Neural progenitor cell (in vitro differentiated cells): ENCODE measurements at regions not wholly inside any gene's neighbourhood (a gene's known extent, or its start where the extent isn't known, plus 50 kb on each side); places are given as distances from the start of the nearest gene placed in this dataset.

Experiments
- DNase-seq: peaks from one replicate; pipeline ENCODE4 v3.0.0-alpha.2; 2016; ENCODE audit warnings: low spot score
- H2AFZ ChIP-seq: fragments of 200-600 bp; sonication (generic); replicated peaks from 2 replicates; pipeline ENCODE4 v1.6.1; 2016; ENCODE audit warnings: antibody characterized with exemption
- H3F3A ChIP-seq: fragments of 200-600 bp; sonication (generic); 2 replicates; pipeline ENCODE4 v1.6.1; 2016; ENCODE audit warnings: antibody characterized with exemption, low read depth
- H3K27ac ChIP-seq: fragments of 200-600 bp; sonication (generic); 2 replicates; pipeline ENCODE4 v1.5.1; 2016; ENCODE audit warnings: mild to moderate bottlenecking
- H3K27me3 ChIP-seq: fragments of 200-600 bp; sonication (generic); 2 replicates; pipeline ENCODE4 v1.6.1; 2016; ENCODE audit warnings: mild to moderate bottlenecking, moderate library complexity
- H3K36me3 ChIP-seq: fragments of 200-600 bp; sonication (generic); 2 replicates; pipeline ENCODE4 v1.5.1; 2016
- H3K4me1 ChIP-seq: fragments of 200-600 bp; sonication (generic); 2 replicates; pipeline ENCODE4 v1.6.1; 2016; ENCODE audit warnings: mixed run types
- H3K4me2 ChIP-seq: fragments of 200-600 bp; sonication (generic); 2 replicates; pipeline ENCODE4 v1.6.1; 2016
- H3K4me3 ChIP-seq: fragments of 200-600 bp; sonication (generic); 2 replicates; pipeline ENCODE4 v1.5.1; 2016
- H3K79me2 ChIP-seq: fragments of 200-600 bp; sonication (generic); 2 replicates; pipeline ENCODE4 v1.6.1; 2016; ENCODE audit warnings: low read depth
- H3K9ac ChIP-seq: fragments of 200-600 bp; sonication (generic); 2 replicates; pipeline ENCODE4 v1.6.1; 2016
- H3K9me3 ChIP-seq: fragments of 200-600 bp; sonication (generic); 2 replicates; pipeline ENCODE4 v1.5.1; 2016; ENCODE audit warnings: low read depth
- H4K20me1 ChIP-seq: fragments of 200-600 bp; sonication (generic); 2 replicates; pipeline ENCODE4 v1.6.1; 2016; ENCODE audit warnings: low read depth
- H3K27ac Mint-ChIP-seq: 3 replicates; pipeline ENCODE4 v1.8.0; 2021; ENCODE audit warnings: mixed read lengths
- H3K27me3 Mint-ChIP-seq: 2 replicates; pipeline ENCODE4 v1.8.0; 2022; ENCODE audit warnings: low read depth, mild to moderate bottlenecking, inconsistent platforms, moderate library complexity, mixed read lengths; ENCODE audit not compliant: insufficient read depth
- H3K36me3 Mint-ChIP-seq: 3 replicates; pipeline ENCODE4 v1.8.0; 2021; ENCODE audit warnings: mixed read lengths
- H3K4me1 Mint-ChIP-seq: 3 replicates; pipeline ENCODE4 v1.8.0; 2021; ENCODE audit warnings: mixed read lengths
- H3K4me3 Mint-ChIP-seq: 3 replicates; pipeline ENCODE4 v1.8.0; 2021; ENCODE audit warnings: mild to moderate bottlenecking, moderate library complexity, mixed read lengths
- H3K9me3 Mint-ChIP-seq: 3 replicates; pipeline ENCODE4 v1.8.0; 2020; ENCODE audit warnings: mixed read lengths
- CTCF ChIP-seq: fragments of 200-600 bp; sonication (generic); IDR thresholded peaks from 2 replicates; pipeline ENCODE4 v1.5.1; 2017; ENCODE audit warnings: antibody characterized with exemption, mild to moderate bottlenecking
- EZH2 ChIP-seq: fragments of 200-600 bp; sonication (generic); IDR thresholded peaks from 2 replicates; pipeline ENCODE4 v1.6.1; 2017; ENCODE audit warnings: antibody characterized with exemption, mild to moderate bottlenecking, moderate library complexity
- EZH2phosphoT487 ChIP-seq: fragments of 200-600 bp; sonication (generic); IDR thresholded peaks from 2 replicates; pipeline ENCODE4 v1.6.1; 2017; ENCODE audit warnings: antibody characterized with exemption

DNA sequence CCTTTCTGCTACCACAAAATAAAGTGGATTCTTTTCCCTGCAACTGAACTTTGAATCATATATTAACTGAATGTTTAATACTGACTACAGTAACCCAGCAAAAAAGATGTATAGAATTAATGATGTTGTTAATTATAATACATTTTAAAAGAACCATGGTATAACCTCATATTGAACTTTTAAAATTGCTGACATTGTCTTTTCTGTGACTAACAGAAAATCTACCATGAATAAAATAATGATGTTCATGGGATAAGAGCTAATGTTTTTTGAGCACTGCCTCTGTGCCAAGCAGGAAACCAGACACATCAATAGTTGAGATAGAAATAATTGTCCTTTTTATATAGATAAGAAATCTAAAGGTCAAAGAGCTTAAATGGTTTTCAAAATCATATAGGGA lies 691.9 kb downstream of the PDHA2 start:
- Histone ChIP-seq H2AFZ (no peak overlapping the region), H3F3A (no peaks in the 10 kb centered on the region), H3K9me3 (no peaks in the 10 kb centered on the region), H3K4me3 (no peak overlapping the region), H3K27me3 (no peaks in the 10 kb centered on the region), H3K4me2 (no peak overlapping the region), H3K79me2 (no peaks in the 10 kb centered on the region), H3K4me1 (no peaks in the 10 kb centered on the region), H3K9ac (no peak overlapping the region), H3K27ac (no peak overlapping the region), H4K20me1 (no peaks in the 10 kb centered on the region), H3K36me3 (no peaks in the 10 kb centered on the region)
- no peak for DNase-seq
- Mint-ChIP-seq H3K9me3 (peaks cover 7% of the 10 kb centered on the region), H3K27me3 (peaks cover 2% of the 10 kb centered on the region), H3K4me1 (no peaks in the 10 kb centered on the region), H3K27ac (no peak overlapping the region), H3K4me3 (no peak overlapping the region), H3K36me3 (no peaks in the 10 kb centered on the region)
- TF ChIP-seq CTCF (no peak), EZH2phosphoT487 (no peak), EZH2 (no peak)

- Histone ChIP-seq H3F3A (no peaks in the 10 kb centered on the region), H3K4me3 (no peak overlapping the region), H2AFZ (no peak overlapping the region), H3K4me2 (no peak overlapping the region), H3K9ac (no peak overlapping the region), H3K36me3 (no peaks in the 10 kb centered on the region), H3K4me1 (no peaks in the 10 kb centered on the region), H3K79me2 (no peaks in the 10 kb centered on the region), H3K27me3 (no peaks in the 10 kb centered on the region), H3K27ac (no peak overlapping the region), H3K9me3 (no peaks in the 10 kb centered on the region), H4K20me1 (no peaks in the 10 kb centered on the region)
- Mint-ChIP-seq H3K36me3 (no peaks in the 10 kb centered on the region), H3K27me3 (peaks cover 3% of the 10 kb centered on the region), H3K4me3 (no peak overlapping the region), H3K4me1 (no peaks in the 10 kb centered on the region), H3K9me3 (no peaks in the 10 kb centered on the region), H3K27ac (no peak overlapping the region)
- TF ChIP-seq EZH2: no peak
- no peak for TF ChIP-seq EZH2phosphoT487
- TF ChIP-seq CTCF: no peak
- DNase-seq: no peak
These were observed 703.5 kb downstream of the PDHA2 start for GRCh38 chr4:96543346-96543745.

GRCh38 chr4:96558466-96558865 lies 718.6 kb downstream of the PDHA2 start:
- Mint-ChIP-seq H3K36me3 (no peaks in the 10 kb centered on the region), H3K9me3 (no peaks in the 10 kb centered on the region), H3K27me3 (no peaks in the 10 kb centered on the region), H3K4me1 (no peaks in the 10 kb centered on the region), H3K4me3 (no peak overlapping the region), H3K27ac (no peak overlapping the region)
- H3F3A ChIP-seq: no peaks in the 10 kb centered on the region
- peak overlapping the region; percentile 9 for H2AFZ ChIP-seq
- TF ChIP-seq EZH2 (no peak), EZH2phosphoT487 (no peak), CTCF (no peak)
- no peaks in the 10 kb centered on the region for H3K36me3 ChIP-seq
- no peak overlapping the region for H3K4me2 ChIP-seq
- no peak overlapping the region for H3K9ac ChIP-seq
- no peak for DNase-seq
- no peak overlapping the region for H3K27ac ChIP-seq
- H3K79me2 ChIP-seq: no peaks in the 10 kb centered on the region
- no peak overlapping the region for H3K4me3 ChIP-seq
- no peaks in the 10 kb centered on the region for H3K27me3 ChIP-seq
- no peaks in the 10 kb centered on the region for H4K20me1 ChIP-seq
- no peaks in the 10 kb centered on the region for H3K4me1 ChIP-seq
- no peaks in the 10 kb centered on the region for H3K9me3 ChIP-seq

DNA sequence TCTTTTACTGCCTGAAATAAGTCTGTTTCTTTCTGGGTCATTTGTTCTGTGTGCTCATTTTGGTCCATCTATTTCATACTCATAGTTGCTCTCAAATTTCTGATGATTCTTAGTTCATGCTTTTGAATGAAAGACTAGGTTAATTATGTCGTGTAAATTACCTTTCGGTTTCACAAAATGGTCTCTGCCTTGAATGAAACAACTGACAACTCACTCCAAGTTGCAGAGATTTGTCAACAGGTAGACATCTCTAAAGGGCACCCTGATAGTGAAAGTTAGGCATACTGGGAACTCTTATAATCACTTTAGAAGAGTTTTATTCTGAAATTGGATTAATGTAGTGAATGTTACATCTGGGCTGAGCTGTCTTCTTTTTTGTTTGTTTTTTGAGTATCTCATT lies 726.9 kb downstream of the PDHA2 start:
- no peaks in the 10 kb centered on the region for H3K36me3 Mint-ChIP-seq
- Histone ChIP-seq H3K9ac (no peak overlapping the region), H3K79me2 (no peaks in the 10 kb centered on the region), H3K4me2 (no peak overlapping the region), H2AFZ (peak overlapping the region; percentile 44), H3K27me3 (no peaks in the 10 kb centered on the region), H3K4me3 (no peak overlapping the region), H3K9me3 (no peaks in the 10 kb centered on the region), H3F3A (no peaks in the 10 kb centered on the region), H4K20me1 (no peaks in the 10 kb centered on the region), H3K36me3 (no peaks in the 10 kb centered on the region), H3K27ac (no peak overlapping the region), H3K4me1 (no peaks in the 10 kb centered on the region)
- no peaks in the 10 kb centered on the region for H3K4me1 Mint-ChIP-seq
- H3K9me3 Mint-ChIP-seq: no peaks in the 10 kb centered on the region
- H3K27ac Mint-ChIP-seq: no peak overlapping the region
- DNase-seq: no peak
- no peak overlapping the region for H3K4me3 Mint-ChIP-seq
- TF ChIP-seq EZH2phosphoT487: no peak
- TF ChIP-seq EZH2: no peak
- no peak for TF ChIP-seq CTCF
- H3K27me3 Mint-ChIP-seq: no peaks in the 10 kb centered on the region
